NOMO-1 (cell line): ENCODE measurements at regions not wholly inside any gene's neighbourhood (a gene's known extent, or its start where the extent isn't known, plus 50 kb on each side); places are given as distances from the start of the nearest gene placed in this dataset.
"Not testable (repeated sequence)": the region's sequence is repeated elsewhere in the genome, so short reads cannot be mapped to it uniquely, and the experiment has no call there.

Experiments
- DNase-seq, 2 experiments: peaks; one replicate each; lab custom pipeline; 2025; ENCODE audit not compliant: unreplicated experiment in 2 of 2; lab: John Stamatoyannopoulos, UW

DNA sequence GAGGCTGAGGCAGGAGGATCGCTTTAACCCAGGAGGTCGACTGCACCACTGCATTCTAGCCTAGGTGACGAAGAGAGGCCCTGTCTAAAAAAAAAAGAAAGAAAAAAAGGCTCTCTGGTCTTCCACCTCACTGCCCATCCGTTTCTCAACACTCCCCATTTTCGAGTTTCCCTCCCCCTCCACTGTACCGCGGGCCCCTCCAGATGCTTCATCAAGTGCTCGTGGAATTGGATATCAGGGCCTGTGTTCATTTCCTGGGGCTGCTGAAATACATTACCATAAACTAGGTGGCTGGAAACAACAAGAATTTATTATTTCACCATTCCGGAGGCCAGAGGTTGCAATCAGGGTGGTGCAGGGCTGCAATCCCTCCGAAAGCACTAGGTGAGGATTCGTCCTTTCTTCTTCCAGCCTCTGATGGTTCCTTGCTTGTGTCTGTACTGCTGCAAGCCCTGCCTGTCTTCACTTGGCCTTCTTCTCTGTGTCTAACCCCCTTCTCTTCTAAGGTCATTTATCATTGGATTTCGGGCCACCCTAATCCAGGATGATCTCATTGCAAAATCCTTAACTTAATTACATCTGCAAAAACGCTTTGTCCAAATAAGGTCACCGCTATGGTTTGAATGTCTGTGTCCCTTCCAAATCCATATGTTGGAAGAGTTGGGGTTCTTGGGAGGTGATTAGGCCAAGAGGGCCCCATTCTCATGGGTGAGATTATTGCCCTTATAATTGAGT lies 135.1 kb downstream of the CRLF3 start:
- not testable (repeated sequence) for DNase-seq

DNA sequence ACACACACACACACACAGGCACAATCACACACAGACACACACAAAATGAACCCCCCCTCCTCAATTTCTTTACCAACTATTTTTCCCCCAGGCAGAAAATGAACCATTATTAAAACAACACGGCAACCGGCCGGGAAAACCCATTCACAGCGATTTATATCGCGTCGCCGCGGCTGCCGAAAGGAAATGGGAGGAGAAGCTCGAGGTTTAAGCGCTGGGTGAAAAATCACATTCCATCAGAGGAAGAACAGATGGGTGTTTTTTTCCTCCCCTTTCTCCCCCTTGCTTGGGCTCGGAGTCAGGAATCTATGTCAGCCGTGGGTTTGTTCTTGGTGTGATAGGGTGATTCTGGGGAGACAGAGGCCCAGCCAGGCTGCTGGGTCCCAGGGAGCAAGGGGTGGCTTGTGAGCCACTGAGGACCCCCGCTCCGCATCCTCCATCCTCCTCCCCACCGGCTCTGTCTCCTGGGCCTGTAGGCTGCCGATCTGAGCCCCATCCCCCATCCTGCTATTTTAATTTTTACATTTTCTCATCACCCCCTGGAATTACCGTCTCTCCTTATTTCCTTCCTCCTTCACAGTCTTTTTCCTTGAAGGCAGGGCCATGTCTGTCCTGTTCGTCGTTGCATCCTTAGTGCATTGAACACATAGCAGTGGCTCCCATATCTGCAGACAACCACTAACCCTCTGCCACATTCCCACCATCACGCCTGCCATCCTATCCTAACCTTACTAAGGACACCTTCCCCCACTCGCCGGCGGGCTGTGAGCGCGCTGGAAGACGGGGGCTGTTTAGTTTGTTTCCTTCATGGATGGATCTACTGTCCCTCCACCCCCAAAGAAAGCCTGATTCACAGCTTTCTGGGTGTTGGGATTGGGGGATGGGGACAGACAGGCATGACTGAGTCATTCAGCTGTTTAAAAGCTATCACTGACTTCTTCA lies 137.7 kb downstream of the CRLF3 start:
- DNase-seq, result not testable (repeated sequence)

DNA sequence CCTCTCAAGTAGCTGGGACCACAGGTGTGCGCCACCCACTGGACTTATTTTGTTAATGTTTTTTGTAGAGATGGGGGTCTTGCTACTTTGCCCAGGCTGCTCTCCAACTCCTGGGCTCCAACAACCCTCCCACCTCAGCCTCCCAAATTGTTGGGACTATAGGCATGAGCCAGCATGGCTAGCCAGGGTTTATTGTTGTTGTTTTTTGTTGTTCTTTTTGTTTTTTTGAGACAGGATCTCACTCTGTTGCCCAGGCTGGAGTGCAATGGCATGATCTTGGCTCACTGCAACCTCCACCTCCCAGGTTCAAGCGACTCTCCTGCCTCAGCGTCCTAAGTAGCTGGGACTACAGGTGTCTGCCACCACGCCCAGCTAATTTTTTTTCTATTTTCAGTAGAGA lies 142.2 kb downstream of the CRLF3 start:
- DNase-seq, result not testable (repeated sequence)

DNA sequence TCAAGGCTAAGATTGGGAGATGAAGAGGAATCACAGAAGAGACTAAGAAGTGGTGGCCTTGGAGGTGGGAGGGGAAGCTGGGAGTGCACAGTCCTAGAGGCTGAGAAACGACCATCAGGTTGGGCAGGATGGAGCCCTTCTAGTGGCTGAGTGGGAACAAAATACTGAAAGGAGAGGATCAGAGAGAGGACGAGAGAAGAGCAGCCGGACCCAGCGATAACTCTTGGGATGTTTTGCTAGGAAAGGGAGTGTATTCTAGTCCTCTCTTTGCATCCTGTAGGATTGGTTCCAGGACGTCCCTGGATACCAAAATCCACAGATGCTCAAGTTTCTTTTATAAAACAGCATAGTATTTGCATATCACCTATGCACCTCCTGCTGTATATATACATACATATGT lies 143.8 kb downstream of the CRLF3 start:
- not testable (repeated sequence) for DNase-seq

DNA sequence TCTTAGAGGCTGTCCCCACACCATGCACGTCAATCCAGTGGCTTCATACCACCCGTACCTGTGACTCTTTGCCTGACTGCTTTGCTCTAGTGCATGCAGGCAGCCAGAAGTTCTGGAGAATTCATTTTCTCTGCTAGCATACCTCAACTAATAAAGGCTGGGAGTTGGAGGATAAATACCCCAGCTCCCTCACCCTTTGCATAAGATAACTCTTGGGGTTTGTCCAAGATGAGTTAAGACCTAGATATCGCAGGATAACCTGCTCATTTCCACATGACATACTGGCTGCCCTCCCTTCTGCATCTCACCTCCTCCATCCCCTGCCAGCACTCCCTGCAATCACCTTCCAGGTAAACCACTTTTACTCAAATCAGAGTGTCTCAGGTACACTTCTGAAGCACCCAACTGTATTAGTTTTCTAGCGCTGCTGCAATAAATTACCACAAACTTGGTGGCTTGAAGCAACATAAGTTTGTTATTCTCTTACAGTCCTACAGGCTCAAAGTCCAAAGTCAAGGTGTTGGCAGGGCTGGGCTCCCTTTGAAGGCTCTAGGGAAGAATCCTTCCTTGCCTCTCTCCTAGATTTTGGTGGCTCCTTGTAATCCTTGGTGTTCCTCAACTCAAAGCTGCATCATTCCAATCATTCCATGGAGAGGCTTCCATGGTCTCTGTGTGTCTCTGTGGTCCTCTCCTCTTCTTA lies 146.8 kb downstream of the CRLF3 start:
- DNase-seq, result no peak

DNA sequence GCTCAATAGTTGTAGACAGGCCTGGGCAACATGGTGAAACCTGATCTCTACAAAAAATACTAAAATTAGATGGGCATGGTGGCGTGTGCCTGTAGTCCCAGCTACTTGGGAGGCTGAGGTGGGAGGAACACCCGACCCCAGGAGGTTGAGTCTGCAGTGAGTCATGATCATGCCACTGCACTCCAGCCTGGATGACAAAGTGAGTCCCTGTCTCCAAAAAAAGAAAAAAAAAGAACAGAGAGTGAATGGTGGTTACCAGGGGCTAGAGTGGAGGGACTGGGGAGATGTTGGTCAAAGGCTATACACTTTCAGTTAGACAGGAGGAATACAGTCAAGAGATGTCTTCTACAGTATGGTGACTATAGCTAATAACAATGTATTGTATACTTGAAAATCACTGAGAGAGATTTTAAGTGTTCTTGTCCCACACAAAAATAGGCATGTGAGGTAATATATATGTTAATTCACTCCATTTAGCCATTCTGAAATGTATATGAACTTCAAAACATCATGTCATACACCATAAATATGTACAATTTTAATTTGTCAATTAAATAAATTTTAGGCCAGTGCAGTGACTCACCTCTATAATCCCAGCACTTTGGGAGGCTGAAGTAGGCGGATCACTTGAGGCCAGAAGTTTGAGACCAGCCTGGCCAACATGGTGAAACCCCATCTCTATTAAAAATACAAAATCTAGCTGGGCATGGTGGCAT lies 148.6 kb downstream of the CRLF3 start:
- not testable (repeated sequence) for DNase-seq

DNA sequence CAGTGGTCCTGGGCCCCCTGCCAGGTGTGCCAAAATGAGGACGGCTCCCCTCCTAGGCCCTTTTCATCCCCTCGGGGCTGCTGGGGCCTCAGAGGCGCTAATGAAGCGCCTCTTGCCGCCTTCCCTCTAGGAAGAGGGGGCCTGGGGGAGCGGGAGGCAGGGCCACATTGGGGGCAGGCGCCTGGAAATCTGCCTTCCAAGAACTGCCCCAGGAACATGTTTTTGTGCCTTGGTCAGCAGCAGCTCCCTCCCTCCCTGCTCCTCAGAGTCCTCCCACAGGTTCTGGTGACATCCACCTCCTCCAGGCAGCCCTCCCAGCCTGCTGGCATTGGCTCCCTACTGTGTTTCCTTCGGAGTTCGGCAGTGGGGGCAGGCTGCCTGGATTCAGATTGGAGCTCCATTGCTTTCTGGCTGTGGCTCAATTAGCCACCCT lies 155.3 kb downstream of the CRLF3 start:
- not testable (repeated sequence) for DNase-seq

DNA sequence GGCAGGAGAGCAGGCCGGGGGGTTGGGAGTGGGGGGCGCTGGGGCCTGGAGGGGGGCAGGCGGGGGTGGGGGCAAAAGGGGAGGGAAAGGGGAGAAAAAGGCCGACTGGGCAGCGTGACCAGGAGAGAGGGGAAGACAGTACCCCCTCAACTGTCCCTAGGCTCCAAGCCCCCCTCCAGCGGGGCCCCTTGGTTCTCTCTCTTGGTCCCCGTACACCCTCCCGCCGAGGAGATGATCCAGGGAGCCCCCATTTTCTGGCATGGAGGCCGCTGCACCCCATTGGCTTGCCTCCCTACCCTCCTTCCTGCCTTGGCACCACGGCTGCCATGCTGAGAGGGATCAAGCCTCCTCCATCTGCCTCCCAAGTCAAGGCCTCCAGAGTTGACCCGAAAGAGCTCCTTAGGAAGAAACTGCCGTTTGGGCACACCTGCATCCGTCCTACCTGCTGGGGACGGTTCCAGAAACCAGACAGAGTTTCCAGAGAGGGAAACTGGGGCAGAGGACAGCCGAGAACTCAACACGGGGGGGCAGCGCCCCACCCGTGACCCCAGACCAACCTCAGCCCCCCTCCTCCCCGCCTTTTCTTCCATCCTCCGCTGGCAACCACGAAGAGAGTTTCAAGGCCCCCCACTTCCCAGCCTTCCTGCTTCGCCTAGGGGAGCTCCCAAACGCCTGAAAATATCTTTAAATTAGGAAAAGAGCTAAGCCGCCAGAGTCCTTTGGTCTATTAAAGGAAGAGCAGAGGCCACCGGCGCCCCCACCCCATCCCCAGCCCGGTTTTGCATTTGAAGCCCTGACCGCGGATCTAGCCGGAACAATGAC lies 155.9 kb downstream of the CRLF3 start:
- DNase-seq, result not testable (repeated sequence)

DNA sequence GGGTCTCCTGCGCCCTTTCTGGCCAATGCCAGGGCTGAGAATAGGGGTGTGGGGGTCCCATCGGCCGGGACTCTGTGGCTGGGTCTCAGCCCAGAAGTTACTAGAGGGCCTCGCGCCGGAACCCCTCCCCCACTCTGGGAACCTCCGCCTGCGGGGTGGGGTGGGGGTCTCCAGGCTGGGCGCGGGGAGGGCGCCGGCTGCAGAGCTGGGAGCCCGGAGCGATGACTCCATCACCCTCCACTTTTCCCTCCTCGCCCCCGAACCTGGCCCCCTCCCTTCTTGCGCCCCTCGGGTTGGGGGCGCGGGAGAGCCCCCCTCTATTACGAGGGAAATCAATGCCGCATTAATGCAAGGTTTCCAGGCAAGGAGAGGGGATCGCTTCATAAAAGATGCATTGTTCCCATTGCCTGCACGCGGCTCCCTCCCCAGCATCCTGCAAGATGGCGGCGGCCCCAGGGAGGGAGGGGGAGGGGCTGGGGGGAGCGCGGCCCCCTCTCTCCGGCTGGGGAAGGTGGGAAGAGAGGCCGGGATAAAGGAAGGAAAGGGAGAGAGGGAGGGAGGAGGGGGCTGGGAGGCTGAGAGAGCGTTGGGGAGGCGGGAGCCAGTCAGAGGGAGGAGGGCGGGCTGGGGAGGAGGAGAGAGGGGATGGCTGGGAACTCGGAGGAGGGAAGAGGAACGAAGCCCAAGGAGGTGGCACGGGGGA lies 156.7 kb downstream of the CRLF3 start:
- not testable (repeated sequence) for DNase-seq

DNA sequence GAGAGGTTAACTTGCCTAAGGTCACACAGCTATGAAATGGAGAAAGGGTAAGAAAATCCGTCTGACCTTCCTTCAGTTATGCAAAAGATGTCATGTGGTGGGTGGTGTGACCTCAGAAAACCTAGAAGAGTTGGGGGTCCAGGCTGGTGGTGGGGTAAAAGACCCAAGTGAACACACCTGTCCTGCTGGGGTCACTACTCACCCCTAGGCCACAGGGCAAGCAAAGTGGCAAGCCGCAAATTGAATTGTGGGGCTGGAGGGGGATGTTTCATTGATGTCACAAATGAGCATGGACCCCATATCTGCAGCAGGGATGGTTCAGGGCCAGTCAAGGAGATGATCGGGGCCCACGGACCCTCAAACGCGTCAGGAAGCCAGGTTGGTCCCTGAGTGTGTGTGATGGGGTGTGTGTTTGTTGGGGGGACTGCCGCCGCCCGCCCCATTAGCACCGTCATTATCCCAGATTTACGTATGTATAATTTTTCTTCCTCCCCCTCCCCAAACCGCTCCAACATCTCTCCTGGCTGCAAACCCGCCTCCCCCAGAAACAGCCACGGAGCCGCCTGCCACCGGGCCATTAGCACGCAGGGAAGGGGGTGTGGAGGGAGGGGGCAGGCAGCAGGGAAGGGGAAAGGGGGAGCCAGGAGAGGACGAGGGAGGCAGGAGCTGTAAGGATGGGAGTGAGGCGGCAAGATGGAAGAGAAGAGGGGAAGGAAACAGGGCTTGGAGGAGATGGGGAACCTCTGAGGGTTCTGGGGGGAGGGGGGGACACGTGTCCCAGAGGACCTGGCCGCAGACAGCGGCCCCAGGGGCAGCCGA lies 157.4 kb downstream of the CRLF3 start:
- not testable (repeated sequence) for DNase-seq

DNA sequence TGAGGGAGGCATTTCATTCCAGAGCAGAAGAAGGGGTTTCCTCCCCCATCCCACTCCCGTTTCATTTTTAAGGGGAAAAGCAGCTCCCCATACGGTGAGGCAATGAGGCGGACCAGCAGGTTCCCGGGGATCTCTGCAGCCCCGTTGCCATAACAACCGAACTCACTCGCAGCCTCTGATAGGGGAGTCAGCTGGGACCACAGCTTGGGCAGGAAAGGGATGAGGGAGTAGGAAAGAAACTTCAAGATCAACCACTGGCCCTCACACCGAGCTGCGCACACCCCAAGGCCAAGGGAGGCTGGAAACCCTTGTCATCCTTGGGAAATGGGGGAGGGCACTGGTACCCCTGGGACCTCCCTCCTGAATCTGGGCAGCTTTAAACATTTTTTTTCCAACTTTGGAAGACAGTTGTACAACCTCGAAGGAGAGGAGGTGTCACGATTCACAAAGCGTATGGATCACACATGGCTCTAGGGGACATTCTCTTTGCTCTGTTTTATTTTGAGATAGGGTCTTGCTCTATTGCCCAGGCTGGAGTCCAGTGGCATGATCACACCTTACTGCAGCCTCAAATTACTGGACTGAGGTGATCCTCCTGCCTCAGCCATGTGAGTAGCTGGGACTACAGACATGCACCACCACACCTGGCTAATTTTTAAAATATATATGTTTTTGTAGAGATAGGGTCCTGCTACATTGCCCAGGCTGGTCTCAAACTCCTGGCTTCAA lies 160.6 kb downstream of the CRLF3 start:
- DNase-seq, result not testable (repeated sequence)

DNA sequence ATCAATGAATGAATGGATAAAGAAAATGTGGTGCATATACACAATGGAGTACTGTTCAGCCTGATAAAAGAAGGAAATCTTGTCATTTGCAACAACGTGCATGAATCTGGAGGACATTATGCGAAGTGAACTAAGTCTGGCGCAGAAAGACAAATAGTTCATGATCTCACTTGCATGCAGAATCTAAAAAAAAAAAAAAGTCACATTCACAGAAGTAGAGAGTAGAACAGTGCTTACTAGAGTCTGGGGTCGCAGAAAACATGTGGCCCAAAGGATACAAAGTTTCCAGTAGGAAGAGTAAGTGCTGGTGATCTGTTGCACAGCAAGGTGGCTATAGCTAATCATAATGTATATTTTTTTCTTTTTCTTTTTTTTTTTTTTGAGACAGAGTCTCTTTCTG lies 167.3 kb downstream of the CRLF3 start:
- DNase-seq, result not testable (repeated sequence)

DNA sequence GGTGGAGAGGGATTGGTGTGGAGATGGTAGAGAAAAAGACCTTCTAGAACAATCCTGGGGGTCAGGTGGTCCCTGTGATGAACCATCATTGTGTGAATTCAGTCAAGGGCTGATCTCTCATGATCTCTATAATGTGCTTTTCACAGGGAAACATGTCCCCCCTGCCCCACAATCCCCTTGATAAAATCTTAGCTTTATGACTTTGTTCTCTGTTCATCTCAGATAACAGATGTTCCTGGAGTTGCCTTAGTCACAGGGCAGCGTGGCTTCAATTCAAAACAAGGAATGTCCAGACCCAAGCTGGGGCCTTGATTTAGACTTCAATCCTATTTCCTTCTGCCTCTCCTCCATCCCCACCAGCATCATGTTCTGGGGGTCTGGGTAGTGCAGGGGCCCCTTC lies 171.5 kb downstream of the CRLF3 start:
- not testable (repeated sequence) for DNase-seq

DNA sequence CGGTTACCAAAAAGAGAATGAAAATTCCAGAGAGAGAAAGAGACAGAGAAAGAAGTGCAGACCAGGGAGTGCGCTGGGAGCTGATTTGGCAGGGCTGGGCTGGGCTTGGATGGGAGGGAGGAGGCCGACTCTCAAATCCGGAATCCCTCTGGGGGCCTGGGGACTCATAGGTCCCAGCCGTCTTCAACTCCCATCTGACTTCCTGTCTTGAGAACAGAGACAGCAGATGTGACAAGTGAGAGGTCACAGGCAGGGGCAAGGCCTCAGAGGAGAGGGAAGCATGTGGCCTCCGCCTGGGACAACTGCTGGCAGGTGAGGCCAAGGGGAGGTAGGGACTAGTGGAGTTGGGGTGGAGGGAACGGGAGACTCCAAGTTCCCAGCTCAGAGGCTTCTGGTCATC lies 172.9 kb downstream of the GOSR1 start:
- DNase-seq, result not testable (repeated sequence)

DNA sequence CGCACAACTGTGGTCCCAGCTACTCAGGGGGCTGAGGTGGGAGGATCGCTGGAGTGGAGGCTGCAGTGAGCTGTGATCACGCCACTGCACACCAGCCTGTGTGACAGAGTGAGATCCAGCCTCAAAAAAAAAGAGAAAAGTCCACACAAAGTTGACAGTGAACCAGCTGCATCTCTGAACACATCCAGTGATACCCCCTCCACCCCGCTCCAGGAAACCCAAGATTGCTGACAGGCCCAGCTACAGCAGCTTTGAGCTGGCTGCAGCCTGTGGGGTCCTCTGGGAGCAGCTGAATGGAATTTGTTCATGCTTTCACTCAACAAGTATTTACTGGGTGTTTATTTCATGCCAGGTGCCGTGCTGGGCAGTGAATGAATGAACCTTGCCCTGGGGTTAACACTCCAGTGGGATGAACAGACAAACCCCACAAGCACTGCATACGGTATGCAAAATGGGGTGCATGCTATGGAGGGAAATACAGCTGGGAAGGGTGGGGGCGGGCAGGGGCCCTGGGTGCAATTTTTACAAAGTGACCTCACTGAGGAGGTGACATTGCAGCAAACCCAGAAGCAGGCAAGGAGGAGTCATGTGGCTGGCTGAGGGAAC lies 170.9 kb downstream of the GOSR1 start:
- not testable (repeated sequence) for DNase-seq

DNA sequence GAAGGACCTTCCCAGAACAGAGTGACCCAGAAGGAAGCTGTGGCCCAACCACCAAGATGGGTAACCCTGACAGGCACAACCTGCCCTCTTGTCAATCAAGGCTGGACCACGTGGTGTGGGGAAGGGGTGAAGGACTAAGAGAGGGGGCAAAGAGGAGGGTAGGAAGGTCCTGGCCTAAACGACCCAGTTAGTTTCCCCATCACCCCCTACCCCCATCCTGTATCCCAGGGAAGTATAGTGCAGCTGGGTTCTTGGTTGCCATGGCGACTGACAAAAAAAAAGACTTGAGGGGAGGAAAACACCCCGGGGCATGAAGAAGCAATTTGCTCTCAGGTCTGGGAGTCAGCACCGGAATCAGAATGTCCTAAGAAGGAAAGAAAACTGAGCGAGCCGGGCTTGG lies 168.7 kb downstream of the GOSR1 start:
- not testable (repeated sequence) for DNase-seq

DNA sequence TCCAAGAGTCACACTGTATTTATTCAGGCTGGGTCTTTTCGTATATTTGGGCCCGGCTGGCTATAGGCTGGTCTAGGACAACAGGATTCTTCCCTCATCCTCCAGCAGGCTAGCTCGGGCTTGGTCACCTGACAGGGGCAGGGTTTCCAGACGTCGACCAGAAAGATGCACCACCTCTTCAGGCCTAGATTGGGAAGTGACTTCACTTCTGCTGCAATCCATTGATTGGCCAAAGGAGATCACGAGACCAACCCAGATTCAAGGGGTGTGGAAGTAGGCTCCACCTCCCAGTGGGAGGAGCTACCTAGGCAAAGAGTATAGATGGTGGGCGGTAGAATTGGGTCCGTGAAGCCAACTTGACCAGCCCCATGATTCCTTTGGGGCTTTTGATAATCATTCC lies 167.5 kb downstream of the GOSR1 start:
- DNase-seq, result not testable (repeated sequence)
